CD1c-positive myeloid dendritic cell (primary cell): ENCODE measurements at regions not wholly inside any gene's neighbourhood (a gene's known extent, or its start where the extent isn't known, plus 50 kb on each side); places are given as distances from the start of the nearest gene placed in this dataset.
"Not testable (repeated sequence)": the region's sequence is repeated elsewhere in the genome, so short reads cannot be mapped to it uniquely, and the experiment has no call there.

ENCODE experiments used
- DNase-seq: peaks from one replicate; pipeline ENCODE4 v3.0.0-alpha.2; 2016; ENCODE audit errors: extremely low spot score

- no peak for DNase-seq
These were observed 353.6 kb upstream of the SFSWAP start for GRCh38 chr12:131357185-131357747.

- DNase-seq, result no peak
These were observed 353.0 kb upstream of the SFSWAP start for GRCh38 chr12:131357920-131358319.

DNA sequence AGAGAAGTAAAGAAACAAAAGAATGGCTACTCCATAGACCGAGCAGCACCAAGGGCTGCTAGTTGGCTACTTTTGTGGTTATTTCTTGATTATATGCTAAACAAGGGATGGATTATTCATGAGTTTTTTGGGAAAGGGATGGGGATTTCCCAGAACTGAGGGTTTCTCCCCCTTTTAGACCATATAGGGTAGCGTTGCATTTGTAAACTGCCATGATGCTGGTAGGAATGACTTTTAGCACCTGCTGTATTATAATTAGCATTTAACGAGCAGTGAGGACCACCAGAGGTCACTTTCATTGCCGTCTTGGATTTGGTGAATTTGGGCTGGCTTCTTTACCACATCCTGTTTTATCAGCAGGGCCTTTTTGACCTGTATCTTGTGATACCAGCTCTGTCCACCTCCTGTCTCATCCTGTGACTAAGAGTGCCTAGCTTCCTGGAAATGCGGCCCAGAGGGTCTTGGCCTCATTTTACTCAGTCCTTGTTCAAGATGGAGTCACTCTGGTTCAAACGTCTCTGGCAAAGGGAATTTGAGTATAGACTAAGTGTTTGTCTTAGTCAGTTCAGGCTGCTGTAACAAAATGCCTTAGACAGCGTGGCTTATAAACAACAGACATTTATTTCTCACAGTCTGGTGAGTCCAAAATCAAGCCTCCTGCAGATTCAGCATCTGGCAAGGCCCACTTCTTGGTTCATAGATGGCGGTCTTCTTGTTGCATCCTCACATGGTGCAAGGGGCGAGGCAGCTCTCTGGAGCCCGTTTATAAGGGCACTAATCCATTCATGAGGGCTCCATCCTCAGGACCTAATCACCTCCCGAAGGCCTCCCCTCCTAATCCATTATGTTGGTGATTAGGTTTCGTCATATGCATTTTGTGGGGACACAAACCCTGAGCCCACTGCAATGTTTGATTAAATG, 348.3 kb upstream of the SFSWAP start:
- DNase-seq, result no peak

DNA sequence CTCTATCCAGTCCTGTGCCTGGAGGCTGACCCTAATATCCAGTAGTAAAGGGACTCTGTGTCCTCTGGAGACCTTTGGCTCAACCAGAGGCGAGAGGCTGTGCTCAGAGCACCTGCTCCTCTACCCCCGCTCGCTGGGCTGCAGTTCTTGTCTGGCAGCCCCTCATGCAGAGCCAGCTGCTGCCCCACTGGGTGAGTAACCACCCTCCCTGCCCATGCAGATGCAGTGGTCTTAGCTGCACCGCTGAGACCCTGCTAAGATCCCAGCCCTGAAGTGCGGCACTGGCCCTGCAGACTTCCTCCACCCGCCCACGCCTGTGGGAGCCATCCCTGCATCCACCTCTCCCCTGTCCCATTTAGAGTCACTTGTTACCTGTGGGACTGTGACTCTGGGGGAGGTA, 347.5 kb upstream of the SFSWAP start:
- no peak for DNase-seq

GRCh38 chr12:131363841-131364495, 346.9 kb upstream of the SFSWAP start:
- DNase-seq, result no peak

DNA sequence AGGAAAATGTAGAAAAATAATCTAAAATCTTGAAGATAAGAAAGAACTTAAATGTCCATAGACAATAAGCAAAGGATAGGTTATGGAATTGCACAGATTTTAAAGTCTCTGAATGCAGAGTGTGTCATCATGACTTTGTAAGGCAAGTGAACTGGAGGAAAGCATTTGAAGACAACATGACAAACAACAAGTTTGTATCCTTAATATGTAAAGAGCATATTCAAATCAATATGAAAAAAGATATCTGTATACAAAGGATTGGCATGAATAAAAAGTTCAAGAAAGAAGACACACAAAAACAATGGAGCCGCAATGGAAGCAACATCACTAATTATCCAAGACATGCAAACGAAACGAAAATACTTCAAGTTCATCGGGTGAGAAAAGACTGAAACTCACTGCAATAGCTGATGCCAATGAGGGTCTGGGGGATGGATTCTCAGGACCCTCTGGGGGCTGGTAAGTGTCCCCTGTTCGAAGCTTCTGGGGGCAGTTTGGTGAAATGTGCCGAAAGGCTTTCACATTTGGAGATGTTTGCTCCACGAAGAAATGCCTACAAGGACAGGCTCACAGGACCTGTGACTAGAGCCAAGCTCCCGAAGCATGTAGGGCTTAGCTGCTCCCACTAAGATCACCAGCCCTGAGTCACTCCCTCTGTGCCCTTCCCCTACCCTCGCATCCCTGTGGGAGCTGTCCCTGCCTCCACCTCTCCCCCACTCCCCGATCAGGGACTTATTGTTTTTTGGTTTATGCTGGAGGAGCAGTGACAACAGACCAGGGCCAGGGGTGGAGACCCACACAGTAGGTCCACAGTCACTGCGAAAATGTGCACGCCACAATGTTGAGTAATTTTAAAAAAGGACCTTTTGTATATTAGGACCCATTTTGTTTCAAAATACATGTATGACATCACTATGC, 345.7 kb upstream of the SFSWAP start:
- no peak for DNase-seq

DNA sequence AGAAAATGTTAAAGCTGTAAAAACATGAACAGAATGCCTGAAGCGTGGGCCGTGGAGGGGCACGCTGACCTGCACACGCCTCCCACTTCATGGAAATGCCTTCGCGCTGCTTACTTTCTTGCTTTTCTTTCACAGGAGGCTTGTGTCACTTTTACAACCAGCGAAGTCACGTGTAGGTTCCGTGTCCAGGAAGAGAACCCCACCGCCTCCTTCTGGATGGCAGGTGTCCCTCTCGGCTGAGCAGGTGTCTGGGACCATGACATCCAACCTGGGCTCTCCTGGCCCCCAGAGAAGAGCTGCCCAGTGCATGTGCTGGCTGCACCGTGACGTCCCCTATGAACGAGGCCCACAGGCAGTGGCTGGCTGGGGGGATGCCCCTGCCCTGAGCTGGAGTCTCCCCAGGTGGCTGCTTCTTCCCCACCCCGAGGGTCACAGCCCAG, 345.0 kb upstream of the SFSWAP start:
- DNase-seq, result no peak

DNA sequence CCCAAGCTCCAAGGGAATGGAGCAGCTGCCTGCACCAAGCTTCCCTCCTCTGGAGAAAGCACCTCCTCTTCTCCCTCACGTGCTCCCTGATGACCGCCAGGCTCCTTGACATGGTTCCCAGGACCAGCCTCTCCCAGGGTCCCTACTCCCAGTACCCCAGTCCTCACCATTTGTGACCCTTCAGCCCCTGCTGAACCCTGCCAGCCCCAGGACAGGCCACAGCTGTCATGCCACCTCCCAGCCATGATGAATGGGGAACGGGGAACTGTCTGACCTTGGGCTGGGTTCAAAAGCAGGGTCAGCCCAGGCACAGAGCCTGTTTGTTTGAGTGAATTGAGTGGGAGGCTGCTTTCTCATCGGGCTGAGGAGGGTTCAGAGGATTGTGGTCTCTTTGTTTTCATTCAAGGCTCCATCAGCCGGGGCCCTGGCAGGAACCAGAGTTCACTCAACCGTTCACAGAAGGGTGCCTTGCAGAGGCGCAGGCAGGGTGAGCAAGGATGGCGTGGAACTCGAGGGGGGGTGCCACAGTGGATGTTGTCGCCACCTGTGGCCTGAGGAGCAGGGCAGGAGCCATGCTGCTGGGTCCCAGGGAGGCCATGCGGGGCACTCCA, 344.5 kb upstream of the SFSWAP start:
- no peak for DNase-seq

DNA sequence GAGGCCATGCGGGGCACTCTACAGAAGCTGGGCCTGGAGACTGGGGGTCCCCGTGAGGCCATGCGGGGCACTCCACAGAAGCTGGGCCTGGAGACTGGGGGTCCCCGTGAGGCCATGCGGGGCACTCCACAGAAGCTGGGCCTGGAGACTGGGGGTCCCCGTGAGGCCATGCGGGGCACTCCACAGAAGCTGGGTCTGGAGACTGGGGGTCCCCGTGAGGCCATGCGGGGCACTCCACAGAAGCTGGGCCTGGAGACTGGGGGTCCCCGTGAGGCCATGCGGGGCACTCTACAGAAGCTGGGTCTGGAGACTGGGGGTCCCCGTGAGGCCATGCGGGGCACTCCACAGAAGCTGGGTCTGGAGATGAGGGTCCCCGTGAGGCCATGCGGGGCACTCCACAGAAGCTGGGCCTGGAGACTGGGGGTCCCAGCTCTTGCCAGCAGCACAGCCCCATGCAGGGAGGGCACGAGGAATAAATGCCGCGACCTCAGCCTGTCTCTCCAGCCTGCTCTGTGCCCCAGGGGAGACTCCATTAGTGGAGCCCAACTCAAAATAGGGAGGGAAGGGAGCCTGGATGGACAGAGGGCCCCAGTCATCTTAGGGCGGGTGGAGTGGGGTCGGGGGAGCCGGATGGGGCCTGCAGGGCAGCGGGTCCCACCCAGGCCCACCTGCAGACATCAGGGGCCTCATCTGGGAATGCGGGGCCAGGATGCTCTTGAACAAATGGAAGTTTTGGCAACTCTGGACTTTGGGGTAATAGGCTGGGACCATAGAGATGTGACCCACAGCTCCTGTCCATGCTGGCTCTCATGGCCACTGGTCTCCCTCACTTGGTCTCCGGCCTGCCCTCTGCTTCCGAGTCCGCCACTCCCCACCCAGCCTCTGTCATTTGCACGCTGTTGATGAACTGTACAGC, 343.6 kb upstream of the SFSWAP start:
- DNase-seq, result not testable (repeated sequence)

DNA sequence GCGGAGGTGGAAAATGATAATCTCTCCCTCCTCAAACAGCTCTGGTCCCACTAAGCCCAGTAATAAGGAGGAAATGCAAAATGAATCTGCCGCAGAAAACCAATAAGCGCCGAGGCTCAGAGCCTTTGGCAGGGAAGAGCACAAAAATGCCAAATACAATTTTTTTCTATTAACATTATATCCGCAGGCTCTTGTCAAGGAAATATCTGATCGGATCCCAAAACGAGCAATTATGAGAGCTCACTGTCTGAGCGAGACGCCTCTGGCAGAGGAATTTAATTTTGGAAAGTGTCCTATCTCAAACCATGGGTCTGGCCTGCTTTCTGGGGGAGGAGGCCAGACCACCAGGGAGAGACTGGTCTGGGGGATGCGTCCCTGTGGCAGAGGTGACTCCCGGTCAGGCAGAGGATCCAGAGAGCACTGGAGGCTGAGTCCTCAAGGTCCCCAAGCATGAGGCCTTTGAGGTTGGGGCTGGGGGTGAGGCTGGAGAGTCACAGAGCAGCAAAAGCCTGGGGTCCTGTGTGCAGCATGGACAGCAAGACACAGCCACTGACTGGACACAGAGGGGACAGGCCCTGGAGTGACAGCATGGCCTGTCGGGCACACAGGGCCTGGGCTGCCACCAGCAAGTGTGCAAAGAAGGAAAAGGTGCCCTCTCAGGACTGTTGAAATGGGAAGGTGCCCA, 342.8 kb upstream of the SFSWAP start:
- no peak for DNase-seq

- DNase-seq, result no peak
These were observed 342.2 kb upstream of the SFSWAP start for GRCh38 chr12:131368668-131369071.

DNA sequence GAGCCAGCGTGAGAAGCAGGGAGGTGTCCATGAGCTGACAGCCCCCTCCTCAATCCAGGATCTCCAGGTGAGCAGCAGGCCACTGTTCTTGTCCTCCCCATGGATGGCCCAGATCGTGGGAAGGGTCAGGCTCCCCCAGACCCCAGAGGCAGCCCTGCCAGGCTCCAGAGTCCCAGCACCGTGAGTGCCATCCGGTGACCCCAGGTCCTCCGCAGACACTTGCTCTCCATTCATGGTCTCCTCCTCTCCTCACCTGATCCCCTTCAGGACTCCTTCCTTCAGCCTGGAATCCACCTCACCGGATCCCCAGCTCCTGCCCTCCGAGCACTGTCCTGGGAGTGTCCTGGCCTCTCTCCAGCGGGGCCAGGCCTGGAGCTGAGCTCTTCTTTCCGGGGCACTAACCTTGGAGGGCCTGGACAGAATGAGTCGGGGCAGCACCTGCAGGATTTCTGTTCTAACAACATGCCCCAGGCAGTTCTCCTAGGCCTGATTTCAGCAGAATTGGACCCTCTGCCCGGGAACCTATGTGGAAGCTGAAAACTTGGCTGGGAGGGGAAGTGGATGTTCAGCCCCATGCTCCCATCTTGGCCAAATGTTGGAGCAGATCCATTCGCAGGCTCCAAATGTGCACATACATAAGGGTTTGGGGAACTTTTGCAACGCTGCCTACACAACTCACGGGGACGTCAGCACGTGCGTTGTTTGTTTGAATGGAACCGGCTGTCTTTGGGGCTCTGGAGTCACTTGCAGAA, 341.6 kb upstream of the SFSWAP start:
- DNase-seq, result no peak

DNA sequence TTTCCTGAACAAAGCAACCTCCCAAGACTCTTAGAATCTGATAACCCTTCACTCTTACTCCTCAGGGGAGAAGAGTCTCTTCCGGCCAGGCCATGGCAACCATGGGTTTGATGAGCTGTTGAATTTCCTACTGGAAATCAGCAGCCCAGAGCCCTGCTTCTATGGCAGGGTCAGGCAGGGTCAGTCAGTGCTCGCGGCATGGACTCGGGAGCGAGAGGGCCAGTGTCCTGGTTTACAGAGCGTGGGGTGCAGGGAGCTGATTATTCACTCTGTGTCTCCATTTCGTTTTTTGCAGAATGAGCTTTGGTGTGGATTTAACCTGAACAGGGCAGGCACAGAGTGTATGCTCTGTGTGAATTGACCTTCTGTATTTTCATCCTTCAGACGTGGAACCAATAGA, 340.6 kb upstream of the SFSWAP start:
- no peak for DNase-seq

DNA sequence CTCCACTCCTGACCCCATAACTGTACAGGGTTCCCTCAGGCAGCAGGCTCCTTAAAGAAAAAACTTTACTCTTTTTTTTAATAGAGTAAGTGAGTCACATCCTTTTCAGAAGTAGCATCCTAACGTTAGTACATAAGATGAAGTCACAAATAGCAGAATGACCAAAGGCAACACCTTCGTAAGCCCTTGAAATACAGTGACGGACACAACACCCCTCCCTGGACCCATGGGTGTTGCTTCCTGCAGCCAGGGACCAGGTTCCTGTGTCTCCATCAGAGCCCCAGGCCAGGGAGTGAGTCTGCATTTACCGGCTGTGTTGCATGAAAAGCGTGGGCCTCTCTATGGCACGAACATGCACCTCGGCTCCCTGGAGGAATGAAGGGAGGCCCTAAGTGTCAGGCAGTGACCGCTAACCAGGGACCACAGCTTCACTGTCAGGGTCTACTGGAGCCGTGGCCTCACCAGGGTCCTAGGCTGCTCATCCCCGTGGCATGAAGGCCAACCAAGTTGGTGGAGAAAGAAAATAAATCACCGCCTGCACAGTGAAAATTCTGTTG, 340.0 kb upstream of the SFSWAP start:
- no peak for DNase-seq

GRCh38 chr12:131371401-131372170, 339.3 kb upstream of the SFSWAP start:
- DNase-seq, result no peak

GRCh38 chr12:131372171-131372475, 338.8 kb upstream of the SFSWAP start:
- no peak for DNase-seq

DNA sequence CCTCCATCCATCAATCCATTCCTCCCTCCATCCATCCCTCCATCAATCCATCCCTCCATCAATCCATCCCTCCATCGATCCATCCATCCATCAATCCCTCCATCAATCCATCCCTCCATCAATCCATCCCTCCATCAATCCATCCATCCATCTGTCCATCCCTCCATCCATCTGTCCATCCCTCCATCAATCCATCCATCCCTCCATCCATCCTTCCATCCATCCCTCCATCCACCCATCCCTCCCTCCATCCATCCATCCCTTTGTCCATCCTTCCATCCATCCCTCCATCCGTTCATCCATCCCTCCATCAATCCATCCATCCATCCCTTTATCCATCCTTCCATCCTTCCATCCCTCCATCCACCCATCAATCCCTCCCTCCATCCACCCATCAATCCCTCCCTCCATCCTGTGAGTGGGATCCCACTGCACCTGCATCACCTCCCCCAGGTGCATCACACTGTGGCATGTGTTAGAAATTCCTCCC, 338.1 kb upstream of the SFSWAP start:
- DNase-seq, result no peak
